Mesenchymal stem cell (in vitro differentiated cells and primary cell): ENCODE measurements at regions not wholly inside any gene's neighbourhood (a gene's known extent, or its start where the extent isn't known, plus 50 kb on each side); places are given as distances from the start of the nearest gene placed in this dataset. TPM values are rescaled to one million over a fixed set of nuclear protein-coding genes. Genes with fewer than 3 reads are reported as not detected.

Source experiments
- small RNA-seq: library from polyadenylated mRNA; stranded (forward); fragments of <200 nt; extraction: miRNeasy Mini kit (QIAGEN cat#:217004); gene quantifications from one replicate; pipeline ENCODE3, GENCODE V24; 2013; ENCODE audit warnings: low read depth

Small RNA genes lying in the stretch of these regions (small RNA-seq; reads per million reads assigned to genes)
- gene MTND4LP16, result not detected
